GM19025 (cell line): ENCODE measurements at regions not wholly inside any gene's neighbourhood (a gene's known extent, or its start where the extent isn't known, plus 50 kb on each side); places are given as distances from the start of the nearest gene placed in this dataset.
"Not testable (repeated sequence)": the region's sequence is repeated elsewhere in the genome, so short reads cannot be mapped to it uniquely, and the experiment has no call there.

ENCODE experiments used
- ATAC-seq: cut with Tn5 transposase; IDR thresholded peaks from one replicate; pipeline ENCODE4 v1.9.1; 2021; ENCODE audit warnings: mild to moderate bottlenecking, low read depth, moderate library complexity; ENCODE audit not compliant: unreplicated experiment

DNA sequence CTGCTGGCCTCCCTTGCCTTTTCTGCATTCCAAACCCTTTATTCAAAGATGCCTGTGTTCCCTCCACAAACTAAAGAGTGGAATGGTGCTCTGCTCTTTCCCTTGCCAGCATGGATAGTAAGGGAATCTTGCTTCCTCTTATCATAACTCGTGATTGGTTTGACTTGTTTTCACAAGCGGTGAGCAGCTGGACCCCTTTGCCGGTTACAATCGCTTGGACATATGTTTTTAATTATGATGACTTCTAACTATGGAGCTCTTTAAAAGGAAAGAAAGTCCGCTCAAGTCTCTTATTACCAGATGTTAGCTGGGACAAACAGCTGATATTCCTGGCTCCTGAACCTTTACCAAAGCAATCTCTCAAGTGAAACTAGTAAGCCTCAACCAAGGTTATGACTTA lies 1094.7 kb downstream of the UQCRFS1 start:
- no peak for ATAC-seq

- no peak for ATAC-seq
These were observed 1095.8 kb downstream of the UQCRFS1 start for GRCh38 chr19:28117143-28117542.

GRCh38 chr19:28116379-28116778 lies 1096.6 kb downstream of the UQCRFS1 start:
- not testable (repeated sequence) for ATAC-seq

DNA sequence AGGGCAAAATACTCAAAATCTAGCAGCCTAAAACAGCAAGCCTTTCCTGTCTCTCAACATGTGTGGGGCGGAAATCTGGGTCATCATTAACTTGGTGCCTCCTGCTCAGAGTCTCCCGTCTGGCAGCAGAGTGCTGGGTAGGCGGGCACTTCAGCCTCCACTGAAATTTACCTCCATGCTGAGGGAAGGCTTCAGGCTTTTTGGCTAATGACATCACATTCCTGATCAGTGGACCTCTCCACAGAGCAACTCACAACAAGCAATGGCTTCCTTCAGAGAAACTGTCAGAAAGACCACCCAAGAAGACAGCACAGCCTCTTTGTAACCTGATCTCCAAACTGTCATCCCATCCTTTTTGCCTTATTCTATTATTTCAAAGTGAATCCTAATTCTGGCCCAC lies 1109.0 kb downstream of the UQCRFS1 start:
- no peak for ATAC-seq

DNA sequence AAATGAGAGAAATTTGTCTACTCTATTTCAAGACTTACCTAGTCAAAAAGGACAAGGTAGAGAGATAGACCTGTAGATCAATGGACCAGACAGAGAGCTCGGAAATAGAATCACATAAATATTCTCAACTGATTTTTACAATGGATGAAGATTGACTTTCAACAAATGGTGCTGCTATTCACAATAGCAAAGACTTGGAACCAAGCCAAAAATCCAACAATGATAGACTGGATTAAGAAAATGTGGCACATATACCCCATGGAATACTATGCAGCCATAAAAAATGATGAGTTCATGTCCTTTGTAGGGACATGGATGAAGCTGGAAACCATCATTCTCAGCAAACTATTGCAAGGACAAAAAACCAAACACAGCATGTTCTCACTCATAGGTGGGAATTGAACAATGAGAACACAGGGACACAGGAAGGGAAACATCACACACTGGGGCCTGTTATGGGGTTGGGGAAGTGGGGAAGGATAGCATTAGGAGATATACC lies 1128.2 kb downstream of the UQCRFS1 start:
- not testable (repeated sequence) for ATAC-seq

DNA sequence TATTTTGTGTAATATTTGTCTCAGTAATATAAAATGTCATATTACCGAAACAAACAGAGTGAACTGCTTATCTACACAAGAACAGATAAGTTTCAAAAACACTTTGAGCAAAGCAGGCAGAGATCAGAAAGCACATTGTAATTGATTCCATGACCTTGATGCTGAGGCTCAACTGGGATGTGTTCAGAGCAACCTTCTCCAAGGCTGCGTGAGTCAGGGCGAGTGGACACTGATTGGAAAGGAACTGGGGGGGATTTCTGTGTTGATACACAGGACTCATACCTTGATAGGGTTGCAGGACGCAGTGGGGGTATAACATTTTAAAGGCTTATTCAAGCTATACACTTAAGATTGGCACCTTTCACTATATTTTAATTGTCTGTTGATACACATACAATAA lies 1136.3 kb downstream of the UQCRFS1 start:
- ATAC-seq: no peak

DNA sequence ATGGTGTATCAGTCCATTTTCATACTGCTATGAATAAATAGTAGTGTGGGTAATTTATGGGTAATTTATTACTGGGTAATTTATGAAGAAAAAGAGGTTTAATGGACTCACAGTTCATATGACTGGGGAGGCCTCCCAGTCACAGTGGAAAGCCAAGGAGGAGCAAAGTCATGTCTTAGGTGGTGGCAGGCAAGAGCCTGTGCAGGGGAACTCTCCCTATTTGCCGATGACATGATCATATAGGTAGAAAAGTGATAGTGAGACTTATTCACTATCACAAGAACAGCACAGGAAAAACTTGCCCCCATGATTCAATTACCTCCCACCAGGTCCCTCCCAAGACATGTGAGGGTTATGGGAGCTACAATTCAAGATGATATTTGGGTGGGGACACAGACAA lies 1137.7 kb downstream of the UQCRFS1 start:
- ATAC-seq: no peak

- no peak for ATAC-seq
These were observed 1138.2 kb downstream of the UQCRFS1 start for GRCh38 chr19:28074773-28075172.

GRCh38 chr19:28067882-28068281 lies 1145.1 kb downstream of the UQCRFS1 start:
- ATAC-seq: no peak

GRCh38 chr19:28066988-28067387 lies 1146.0 kb downstream of the UQCRFS1 start:
- no peak for ATAC-seq

- ATAC-seq: no peak
These were observed 1146.8 kb downstream of the UQCRFS1 start for GRCh38 chr19:28066161-28066560.

DNA sequence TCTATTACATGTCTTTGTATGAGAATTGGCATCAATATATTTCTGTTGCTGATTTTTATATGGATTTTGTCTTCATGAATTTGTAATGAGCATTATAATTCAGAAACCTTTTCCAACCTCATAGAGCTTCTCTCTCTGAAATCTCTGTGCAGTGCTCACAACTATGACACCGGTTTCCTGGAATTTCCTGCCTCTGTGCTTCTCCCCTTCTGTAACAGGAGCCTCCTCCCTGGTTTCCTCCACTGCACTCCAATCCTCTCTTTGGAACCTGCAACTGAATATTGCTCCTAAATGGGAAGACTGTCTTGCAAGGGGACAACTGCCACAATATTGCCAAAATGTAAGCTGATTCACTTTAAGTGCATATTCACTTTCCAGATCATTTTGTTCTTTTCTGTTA lies 1147.9 kb downstream of the UQCRFS1 start:
- ATAC-seq: no peak

DNA sequence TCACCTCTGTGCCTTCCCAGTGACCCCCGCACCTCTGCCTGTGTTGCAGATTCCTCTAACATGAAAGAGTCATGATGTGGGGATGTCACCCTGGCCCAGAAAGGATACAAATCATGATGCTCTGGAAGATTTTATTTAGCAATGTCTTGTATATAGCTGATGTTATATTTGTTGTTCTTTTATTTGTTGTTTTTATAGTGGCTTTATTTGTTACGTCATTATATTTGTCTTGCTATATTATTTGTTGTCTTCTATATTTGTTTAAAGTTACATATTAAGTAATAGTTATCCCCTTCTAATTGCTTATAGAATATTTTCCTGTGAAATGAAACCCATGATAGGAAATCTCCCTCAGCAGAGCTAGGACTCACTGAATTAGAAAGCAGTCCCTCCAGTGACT lies 1149.2 kb downstream of the UQCRFS1 start:
- ATAC-seq: no peak

DNA sequence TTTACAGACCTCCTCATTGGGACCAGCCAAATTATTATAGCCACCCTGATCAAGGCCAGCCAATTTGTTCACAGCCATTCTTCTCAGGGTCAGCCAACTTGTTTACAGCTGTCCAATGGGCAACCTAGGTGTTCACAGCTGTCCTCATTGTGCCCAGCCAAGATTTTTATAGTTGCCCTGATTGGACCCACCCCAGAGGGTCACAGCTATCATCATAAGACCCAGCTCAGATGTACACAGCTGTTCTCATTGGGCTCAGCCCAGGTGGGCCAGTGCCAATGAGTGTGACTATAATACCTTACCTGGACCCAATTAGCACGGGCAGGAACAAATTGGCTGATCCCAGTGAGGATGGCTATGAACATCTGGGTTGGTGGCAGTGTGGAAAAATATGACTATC lies 1151.8 kb downstream of the UQCRFS1 start:
- no peak for ATAC-seq

DNA sequence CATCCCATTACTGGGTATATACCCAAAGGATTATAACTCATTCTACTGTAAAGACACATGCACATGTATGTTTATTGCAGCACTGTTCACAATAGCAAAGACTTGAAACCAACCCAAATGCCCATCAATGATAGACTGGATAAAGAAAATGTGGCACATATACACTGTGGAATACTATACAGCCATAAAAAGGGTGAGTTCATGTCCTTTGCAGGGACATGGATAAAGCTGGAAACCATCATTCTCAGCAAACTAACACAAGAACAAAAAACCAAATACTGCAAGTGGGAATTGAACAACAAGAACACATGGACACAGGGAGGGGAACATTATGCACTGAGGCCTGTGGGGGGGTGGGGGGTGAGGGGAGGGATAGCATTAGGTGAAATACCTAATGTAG lies 1155.9 kb downstream of the UQCRFS1 start:
- ATAC-seq: not testable (repeated sequence)

GRCh38 chr19:28051047-28051446 lies 1161.9 kb downstream of the UQCRFS1 start:
- ATAC-seq: no peak

GRCh38 chr19:28049875-28050274 lies 1163.1 kb downstream of the UQCRFS1 start:
- no peak for ATAC-seq

DNA sequence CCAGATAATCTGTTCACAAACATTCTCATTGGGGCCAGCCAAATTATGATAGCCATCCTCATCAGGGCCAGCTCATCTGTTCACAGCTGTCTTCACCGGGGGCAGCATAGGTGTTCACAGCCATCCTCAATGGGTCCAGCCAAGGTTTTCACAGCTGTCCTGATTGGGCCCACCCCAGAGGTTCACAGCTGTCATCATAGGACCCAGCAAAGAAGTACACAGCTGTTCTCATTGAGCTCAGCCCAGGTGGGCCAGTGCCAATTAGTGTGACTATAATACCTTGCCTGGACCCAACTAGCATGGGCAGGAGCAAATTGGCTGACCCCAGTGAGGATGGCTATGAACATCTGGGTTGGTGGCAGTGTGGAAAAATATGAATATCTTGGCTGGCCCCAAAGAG lies 1166.0 kb downstream of the UQCRFS1 start:
- no peak for ATAC-seq

GRCh38 chr19:28045621-28046020 lies 1167.3 kb downstream of the UQCRFS1 start:
- ATAC-seq: no peak

DNA sequence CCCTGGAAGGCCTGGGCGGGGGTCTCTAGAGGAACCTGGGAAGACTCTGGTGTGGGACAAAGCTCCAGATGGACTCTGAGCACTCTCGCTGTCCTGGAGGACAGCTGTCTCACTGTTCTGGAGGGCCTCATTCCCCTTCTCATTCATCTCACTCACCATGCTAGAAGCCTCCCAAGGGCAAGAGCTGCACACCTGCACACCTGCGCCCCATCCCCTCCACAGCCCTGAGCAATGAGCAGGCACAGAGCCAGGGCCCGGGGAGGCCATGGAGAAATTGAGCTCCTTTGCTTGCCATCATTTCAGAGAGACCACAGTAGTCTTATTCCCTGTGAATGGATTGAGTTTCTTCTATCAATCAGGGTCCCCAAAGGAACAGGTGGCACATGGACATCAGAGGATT lies 1168.5 kb downstream of the UQCRFS1 start:
- ATAC-seq: no peak

DNA sequence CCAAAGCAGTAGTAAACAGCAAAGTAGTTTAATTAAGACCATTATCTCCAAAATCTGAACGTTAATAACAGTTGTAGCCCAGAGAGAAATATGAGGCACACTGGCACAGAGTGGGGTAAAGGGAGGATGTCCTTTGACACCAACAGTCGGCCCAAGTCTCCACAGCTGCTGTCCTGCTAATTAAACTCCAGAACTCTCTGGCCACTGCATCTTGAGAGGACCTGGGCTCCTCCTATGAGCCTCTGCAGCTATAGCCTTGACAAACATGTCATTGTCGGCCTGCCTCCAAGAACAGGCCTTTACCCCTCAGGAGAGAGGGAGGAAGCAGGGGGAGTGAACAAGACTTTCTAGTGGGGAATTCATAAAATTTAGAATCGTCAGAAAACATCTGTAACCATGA lies 1170.4 kb downstream of the UQCRFS1 start:
- ATAC-seq: no peak

DNA sequence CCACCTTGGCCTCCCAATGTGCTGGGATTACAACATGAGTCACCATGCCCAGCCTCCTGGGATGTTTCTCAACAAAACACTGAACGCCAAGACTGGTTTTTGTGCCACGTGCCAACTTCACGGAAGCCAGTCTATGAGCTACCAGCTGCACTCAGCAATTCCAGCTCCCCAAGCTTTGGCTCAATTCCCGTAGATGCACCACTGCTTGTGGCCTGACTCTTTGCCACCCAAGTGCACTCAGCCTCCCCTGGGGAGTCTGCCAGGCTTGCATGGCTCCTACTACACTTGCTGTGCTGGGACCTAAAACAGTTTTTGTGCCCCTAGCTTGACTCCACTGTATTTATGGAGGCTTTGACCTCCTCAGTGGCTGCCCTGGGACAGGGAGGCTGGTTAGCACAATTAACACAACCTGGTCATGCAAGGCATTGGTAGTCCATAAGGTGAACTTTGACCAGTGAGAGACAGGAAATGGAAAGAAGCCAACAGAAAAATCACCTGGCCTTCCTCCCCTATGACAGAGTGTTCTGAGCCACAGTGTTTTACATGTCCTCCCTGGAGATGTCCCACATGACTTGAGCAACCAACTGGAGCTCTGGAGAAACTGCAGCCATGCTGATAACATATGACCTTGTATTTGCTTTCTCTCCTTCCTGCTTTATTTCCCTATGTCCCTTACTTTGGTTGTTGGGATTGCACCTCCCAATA lies 1173.1 kb downstream of the UQCRFS1 start:
- ATAC-seq: no peak

- no peak for ATAC-seq
These were observed 1175.8 kb downstream of the UQCRFS1 start for GRCh38 chr19:28037186-28037585.
